Fibroblast of the conjunctiva (primary cell): ENCODE measurements at regions not wholly inside any gene's neighbourhood (a gene's known extent, or its start where the extent isn't known, plus 50 kb on each side); places are given as distances from the start of the nearest gene placed in this dataset.
"Not testable (repeated sequence)": the region's sequence is repeated elsewhere in the genome, so short reads cannot be mapped to it uniquely, and the experiment has no call there.

Experiments used
- DNase-seq: peaks from one replicate; pipeline ENCODE4 v3.0.0-alpha.2; 2010; ENCODE audit warnings: low read depth

GRCh38 chr13:94902722-94903407 is 190.5 kb upstream of the SOX21 start:
- no peak for DNase-seq

- no peak for DNase-seq
Observed at GRCh38 chr13:94901070-94901469, 188.7 kb upstream of the SOX21 start.

GRCh38 chr13:94896719-94897317 is 184.5 kb upstream of the SOX21 start:
- no peak for DNase-seq

GRCh38 chr13:94896238-94896637 is 183.9 kb upstream of the SOX21 start:
- DNase-seq = no peak

- DNase-seq = no peak
Observed at GRCh38 chr13:94886191-94886590, 173.8 kb upstream of the SOX21 start.

- DNase-seq = no peak
Observed at GRCh38 chr13:94880463-94880862, 168.1 kb upstream of the SOX21 start.

GRCh38 chr13:94878602-94879165 is 166.3 kb upstream of the SOX21 start:
- no peak for DNase-seq

- DNase-seq = no peak
Observed at GRCh38 chr13:94864474-94864873, 152.1 kb upstream of the SOX21 start.

GRCh38 chr13:94860981-94861407 is 148.6 kb upstream of the SOX21 start:
- DNase-seq = no peak

GRCh38 chr13:94859811-94860210 is 147.5 kb upstream of the SOX21 start:
- DNase-seq = no peak

GRCh38 chr13:94859278-94859691 is 146.9 kb upstream of the SOX21 start:
- no peak for DNase-seq

GRCh38 chr13:94858856-94859255 is 146.5 kb upstream of the SOX21 start:
- no peak for DNase-seq

GRCh38 chr13:94854688-94855087 is 142.3 kb upstream of the SOX21 start:
- DNase-seq = no peak

- no peak for DNase-seq
Observed at GRCh38 chr13:94851576-94851975, 139.2 kb upstream of the SOX21 start.

- no peak for DNase-seq
Observed at GRCh38 chr13:94849254-94849653, 136.9 kb upstream of the SOX21 start.

- DNase-seq = no peak
Observed at GRCh38 chr13:94842901-94843300, 130.6 kb upstream of the SOX21 start.

GRCh38 chr13:94837056-94837455 is 124.7 kb upstream of the SOX21 start:
- DNase-seq = not testable (repeated sequence)

- no peak for DNase-seq
Observed at GRCh38 chr13:94829837-94830365, 117.6 kb upstream of the SOX21 start.

GRCh38 chr13:94829185-94829836 is 117.0 kb upstream of the SOX21 start:
- no peak for DNase-seq

- no peak for DNase-seq
Observed at GRCh38 chr13:94827566-94827965, 115.2 kb upstream of the SOX21 start.

- peak; percentile 61 for DNase-seq
Observed at GRCh38 chr13:94825507-94825906, 113.2 kb upstream of the SOX21 start.

GRCh38 chr13:94824601-94825000 is 112.3 kb upstream of the SOX21 start:
- no peak for DNase-seq

- no peak for DNase-seq
Observed at GRCh38 chr13:94822356-94822755, 110.0 kb upstream of the SOX21 start.
